Spleen (tissue), 7 donors: ENCODE measurements at regions not wholly inside any gene's neighbourhood (a gene's known extent, or its start where the extent isn't known, plus 50 kb on each side); places are given as distances from the start of the nearest gene placed in this dataset.

Source experiments
- POLR2A ChIP-seq, 3 donors: fragments of 450-650 bp; IDR thresholded peaks; one replicate each; pipeline ENCODE4 v1.5.1; 2017; ENCODE audit warnings: antibody characterized with exemption in 3 of 3, mild to moderate bottlenecking in 1 of 3
- POLR2AphosphoS5 ChIP-seq, 3 donors: sonication (generic); formaldehyde crosslinking; IDR thresholded peaks; one replicate each; pipeline ENCODE4 v1.5.1; 2017; ENCODE audit warnings: antibody characterized with exemption in 3 of 3
- TF ChIP-seq, protein P1 (sequence below), 11 experiments: fragments of 200-600 bp in 7 of 11; fragments of 450-650 bp in 4 of 11; sonication (generic) in 4 of 11; IDR thresholded peaks in 8 of 11; conservative IDR thresholded peaks in 3 of 11; 1 replicate in 7 of 11; 2 replicates in 4 of 11; pipeline versions ENCODE4 v1.4.0 to v1.8.0; 2016 to 2021; ENCODE audit warnings: antibody characterized with exemption in 11 of 11, inconsistent platforms in 4 of 11, mild to moderate bottlenecking in 1 of 11
- donor health status: DM: no; HTN: no; CAD: no; lungs with moderate emphysema.
- donor health status: DM: no; HTN: no; CAD: no.
- donor health status: DM: no; HTN: no; CAD: no.

DNA sequence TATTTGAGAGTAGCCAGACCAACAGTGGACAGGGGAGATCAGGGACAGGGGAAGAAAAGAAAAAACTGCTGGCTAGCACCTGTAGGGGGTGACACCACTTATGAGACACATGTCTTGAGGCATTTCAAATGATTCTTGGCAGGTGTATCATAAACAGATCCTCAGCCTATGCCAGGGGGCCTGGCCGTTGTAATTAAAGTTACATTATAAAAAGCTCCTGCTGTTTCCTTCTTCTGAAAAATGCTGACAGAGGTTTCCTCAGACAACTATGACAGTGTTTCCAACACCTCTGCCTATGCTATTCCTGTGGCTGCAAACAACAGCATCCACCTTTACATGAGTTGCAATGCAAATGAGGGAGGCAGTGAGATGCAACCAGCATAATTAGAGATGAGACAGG, 281.0 kb upstream of the PTER start:
- TF ChIP-seq, protein P1, sequence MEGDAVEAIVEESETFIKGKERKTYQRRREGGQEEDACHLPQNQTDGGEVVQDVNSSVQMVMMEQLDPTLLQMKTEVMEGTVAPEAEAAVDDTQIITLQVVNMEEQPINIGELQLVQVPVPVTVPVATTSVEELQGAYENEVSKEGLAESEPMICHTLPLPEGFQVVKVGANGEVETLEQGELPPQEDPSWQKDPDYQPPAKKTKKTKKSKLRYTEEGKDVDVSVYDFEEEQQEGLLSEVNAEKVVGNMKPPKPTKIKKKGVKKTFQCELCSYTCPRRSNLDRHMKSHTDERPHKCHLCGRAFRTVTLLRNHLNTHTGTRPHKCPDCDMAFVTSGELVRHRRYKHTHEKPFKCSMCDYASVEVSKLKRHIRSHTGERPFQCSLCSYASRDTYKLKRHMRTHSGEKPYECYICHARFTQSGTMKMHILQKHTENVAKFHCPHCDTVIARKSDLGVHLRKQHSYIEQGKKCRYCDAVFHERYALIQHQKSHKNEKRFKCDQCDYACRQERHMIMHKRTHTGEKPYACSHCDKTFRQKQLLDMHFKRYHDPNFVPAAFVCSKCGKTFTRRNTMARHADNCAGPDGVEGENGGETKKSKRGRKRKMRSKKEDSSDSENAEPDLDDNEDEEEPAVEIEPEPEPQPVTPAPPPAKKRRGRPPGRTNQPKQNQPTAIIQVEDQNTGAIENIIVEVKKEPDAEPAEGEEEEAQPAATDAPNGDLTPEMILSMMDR (IDR thresholded peaks at IDR 0.05 in 8 of 11, conservative IDR thresholded peaks at IDR 0.05 in 3 of 11), result no peak
- TF ChIP-seq POLR2AphosphoS5 (IDR thresholded peaks at IDR 0.05) (no peak), POLR2A (IDR thresholded peaks at IDR 0.05) (no peak)
